Esophagus muscularis mucosa (tissue), 4 donors: ENCODE measurements at regions not wholly inside any gene's neighbourhood (a gene's known extent, or its start where the extent isn't known, plus 50 kb on each side); places are given as distances from the start of the nearest gene placed in this dataset.
A peak's percentile ranks its signal among the peaks of the same experiment; 100 is the strongest.

ENCODE experiments used
- DNase-seq: peaks from one replicate; pipeline ENCODE4 v3.0.0-alpha.2; 2017; ENCODE audit errors: extremely low spot score
- H3K27ac ChIP-seq, 4 donors: fragments of 200-600 bp; sonication (generic); replicated peaks in 1 of 4; 1 replicate in 3 of 4; 2 replicates in 1 of 4; pipeline ENCODE4 v1.5.1; 2016 to 2019; ENCODE audit warnings: mild to moderate bottlenecking in 1 of 4
- H3K27me3 ChIP-seq, 4 donors: fragments of 200-600 bp; sonication (generic); one replicate each; pipeline versions ENCODE4 v1.5.1 to v1.6.0; 2016 to 2019
- H3K36me3 ChIP-seq, 4 donors: fragments of 200-600 bp; sonication (generic); one replicate each; pipeline ENCODE4 v1.5.1; 2016 to 2019
- H3K4me1 ChIP-seq, 4 donors: fragments of 200-600 bp; sonication (generic); one replicate each; pipeline ENCODE4 v1.5.1; 2016 to 2019
- H3K4me3 ChIP-seq, 4 donors: fragments of 200-600 bp; sonication (generic); 1 replicate in 2 of 4; 2 replicates in 2 of 4; pipeline ENCODE4 v1.5.1; 2016 to 2019; ENCODE audit warnings: mild to moderate bottlenecking in 4 of 4, moderate library complexity in 1 of 4
- H3K9me3 ChIP-seq, 4 donors: fragments of 200-600 bp; sonication (generic); 1 replicate in 3 of 4; 2 replicates in 1 of 4; pipeline ENCODE4 v1.5.1; 2016 to 2019
- EP300 ChIP-seq: sonication (generic); formaldehyde crosslinking; IDR thresholded peaks from one replicate; pipeline ENCODE4 v1.6.1; 2017; ENCODE audit warnings: antibody characterized with exemption
- POLR2A ChIP-seq: fragments of 450-650 bp; IDR thresholded peaks from one replicate; pipeline ENCODE4 v1.6.1; 2017; ENCODE audit warnings: antibody characterized with exemption, moderate library complexity, mild to moderate bottlenecking, low read depth
- POLR2AphosphoS5 ChIP-seq, 2 donors: sonication (generic); formaldehyde crosslinking; IDR thresholded peaks; one replicate each; pipeline ENCODE4 v1.6.1; 2017; ENCODE audit warnings: antibody characterized with exemption in 2 of 2
- WGBS: methylation state at CpG from one replicate; pipeline ENCODE4 v1.1.5; 2018; 5-methylcytosine and 5-hydroxymethylcytosine counted together
- intact Hi-C: fragments of 100-400 bp; cut with DNase I; formaldehyde crosslinking; loops from one replicate; pipeline ENCODE4 v1.15.1; 2023
- TF ChIP-seq, protein P1 (sequence below), 3 experiments: fragments of 200-600 bp in 2 of 3; fragments of 450-650 bp in 1 of 3; sonication (generic) in 2 of 3; IDR thresholded peaks; one replicate each; pipeline ENCODE4 v1.5.1; 2017 to 2019; ENCODE audit warnings: antibody characterized with exemption in 3 of 3, mild to moderate bottlenecking in 2 of 3, moderate library complexity in 1 of 3

DNA sequence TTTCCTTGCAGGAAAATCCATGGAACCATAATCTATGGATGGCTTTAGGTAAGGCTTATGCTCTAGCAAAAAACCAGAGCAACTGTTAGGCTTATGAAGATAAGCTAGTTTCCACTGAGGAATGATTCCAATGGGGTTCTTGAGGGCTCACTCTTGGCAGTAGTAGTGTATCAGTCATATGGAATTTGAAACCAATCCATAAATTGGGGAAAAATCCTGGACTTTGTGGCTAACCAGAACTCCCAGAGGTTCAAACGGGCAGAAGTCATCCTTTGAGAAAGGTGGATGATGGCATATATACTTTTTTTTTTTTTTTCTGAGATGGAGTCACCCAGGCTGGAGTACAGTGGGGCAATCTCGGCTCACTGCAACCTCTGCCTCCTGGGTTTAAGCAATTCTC is 54.2 kb upstream of the ATF3 start:
- no peaks in the 10 kb centered on the region for H3K9me3 ChIP-seq
- H3K4me1 ChIP-seq = peaks cover 8 to 16% (median 12%) of the 10 kb centered on the region in 4 donors
- H3K4me3 ChIP-seq = no peak overlapping the region
- no peaks in the 10 kb centered on the region for H3K27me3 ChIP-seq
- TF ChIP-seq POLR2AphosphoS5 (IDR thresholded peaks at IDR 0.05) = no peak
- no peak for TF ChIP-seq EP300
- TF ChIP-seq, protein P1, sequence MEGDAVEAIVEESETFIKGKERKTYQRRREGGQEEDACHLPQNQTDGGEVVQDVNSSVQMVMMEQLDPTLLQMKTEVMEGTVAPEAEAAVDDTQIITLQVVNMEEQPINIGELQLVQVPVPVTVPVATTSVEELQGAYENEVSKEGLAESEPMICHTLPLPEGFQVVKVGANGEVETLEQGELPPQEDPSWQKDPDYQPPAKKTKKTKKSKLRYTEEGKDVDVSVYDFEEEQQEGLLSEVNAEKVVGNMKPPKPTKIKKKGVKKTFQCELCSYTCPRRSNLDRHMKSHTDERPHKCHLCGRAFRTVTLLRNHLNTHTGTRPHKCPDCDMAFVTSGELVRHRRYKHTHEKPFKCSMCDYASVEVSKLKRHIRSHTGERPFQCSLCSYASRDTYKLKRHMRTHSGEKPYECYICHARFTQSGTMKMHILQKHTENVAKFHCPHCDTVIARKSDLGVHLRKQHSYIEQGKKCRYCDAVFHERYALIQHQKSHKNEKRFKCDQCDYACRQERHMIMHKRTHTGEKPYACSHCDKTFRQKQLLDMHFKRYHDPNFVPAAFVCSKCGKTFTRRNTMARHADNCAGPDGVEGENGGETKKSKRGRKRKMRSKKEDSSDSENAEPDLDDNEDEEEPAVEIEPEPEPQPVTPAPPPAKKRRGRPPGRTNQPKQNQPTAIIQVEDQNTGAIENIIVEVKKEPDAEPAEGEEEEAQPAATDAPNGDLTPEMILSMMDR (IDR thresholded peaks at IDR 0.05) = no peak
- no peak for TF ChIP-seq POLR2A
- no peak for DNase-seq
- intact Hi-C loops = no loop called here
- no peaks in the 10 kb centered on the region for H3K36me3 ChIP-seq
- H3K27ac ChIP-seq = no peak overlapping the region
- 83% methylated on average over 2 of the region's 2 CpGs for WGBS

DNA sequence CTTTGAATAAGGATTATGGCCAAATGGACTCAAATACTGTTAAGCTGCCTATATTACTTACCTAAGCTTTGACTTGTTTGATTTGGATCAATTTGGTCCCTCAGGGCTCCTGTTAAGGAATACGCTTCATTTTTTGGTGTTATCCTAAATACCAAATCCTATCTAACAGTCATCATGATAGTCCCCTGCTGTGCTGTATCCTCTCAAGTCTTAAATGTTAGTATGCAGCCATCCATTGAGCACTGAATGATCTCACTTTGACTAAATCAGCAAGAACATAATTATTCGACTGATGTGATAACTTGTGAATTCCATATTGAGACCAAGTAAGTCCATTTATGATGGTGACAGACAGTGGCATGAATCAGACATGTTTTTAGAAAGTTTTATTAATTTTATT is 53.1 kb upstream of the ATF3 start:
- 87% methylated on average over 2 of the region's 2 CpGs for WGBS
- H3K36me3 ChIP-seq = no peaks in the 10 kb centered on the region
- H3K27me3 ChIP-seq = no peaks in the 10 kb centered on the region
- peaks cover 9 to 19% (median 12%) of the 10 kb centered on the region in 4 donors for H3K4me1 ChIP-seq
- H3K4me3 ChIP-seq = no peak overlapping the region
- TF ChIP-seq EP300 = no peak
- no peaks in the 10 kb centered on the region for H3K9me3 ChIP-seq
- no peak overlapping the region for H3K27ac ChIP-seq
- no peak for DNase-seq
- intact Hi-C loops = loop anchor here (5.0 kb wide), 1 partner anchor 73 kb away; no protein-coding TSS in a partner anchor

DNA sequence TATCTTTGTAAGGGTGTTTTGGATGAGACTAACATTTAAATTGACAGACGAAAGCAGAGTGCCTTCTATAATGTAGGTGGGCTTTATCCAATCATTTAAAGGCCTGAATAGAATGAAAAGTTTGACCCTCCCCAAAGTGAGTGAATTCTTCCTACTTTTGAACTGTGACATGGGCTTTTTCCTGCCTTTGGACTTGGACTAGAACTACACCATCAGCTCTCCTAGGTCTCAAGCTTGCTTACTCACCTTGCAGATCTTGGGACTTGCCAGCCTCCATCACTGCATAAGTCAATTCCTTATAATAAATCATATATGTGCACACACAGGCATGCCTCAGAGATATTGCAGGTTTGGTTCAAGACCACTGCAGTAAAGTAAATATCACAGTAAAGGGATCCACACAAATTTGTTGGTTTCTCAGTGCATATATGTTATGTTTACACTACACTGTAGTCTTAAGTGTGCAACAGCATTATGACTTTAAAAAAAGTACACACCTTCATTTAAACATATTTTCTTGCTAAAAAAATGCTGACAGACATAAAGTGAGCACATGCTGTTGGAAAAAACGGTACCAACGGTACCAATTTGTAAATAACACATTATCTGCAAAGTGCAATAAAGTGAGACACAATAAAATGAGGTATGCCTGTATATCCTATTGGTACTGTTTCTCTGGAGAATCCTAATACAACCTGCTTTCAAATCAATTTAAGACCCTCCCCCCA is 51.6 kb upstream of the ATF3 start:
- Histone ChIP-seq H3K9me3 (no peaks in the 10 kb centered on the region), H3K36me3 (no peaks in the 10 kb centered on the region), H3K27me3 (no peaks in the 10 kb centered on the region), H3K4me3 (no peak overlapping the region), H3K27ac (no peak overlapping the region), H3K4me1 (peaks cover 14 to 28% (median 21%) of the 10 kb centered on the region in 4 donors)
- 95% methylated on average over 3 of the region's 3 CpGs for WGBS
- DNase-seq = no peak
- intact Hi-C loops = loop anchor here (5.0 kb wide), 1 partner anchor 75 kb away; no protein-coding TSS in a partner anchor
- no peak for TF ChIP-seq POLR2AphosphoS5 (IDR thresholded peaks at IDR 0.05)
- no peak for TF ChIP-seq EP300

- Histone ChIP-seq H3K4me1 (peaks cover 14 to 30% (median 24%) of the 10 kb centered on the region in 4 donors), H3K27ac (peak overlapping the region; percentile 85 to 96 (median 91)), H3K36me3 (no peaks in the 10 kb centered on the region), H3K4me3 (peak overlapping the region; percentile 75 to 87 (median 78)), H3K9me3 (peaks cover 0 to 4% (median 0%) of the 10 kb centered on the region in 4 donors), H3K27me3 (no peaks in the 10 kb centered on the region)
- intact Hi-C loops = loop anchor here (5.0 kb wide), 1 partner anchor 76 kb away; no protein-coding TSS in a partner anchor
- WGBS = 30% methylated on average over 21 of the region's 47 CpGs
- DNase-seq = no peak
- TF ChIP-seq, protein P1 (IDR thresholded peaks at IDR 0.05) = peak in 1 of 3 experiments; percentile 11
- no peak for TF ChIP-seq POLR2A
Observed at GRCh38 chr1:212557739-212558692, 50.5 kb upstream of the ATF3 start.

GRCh38 chr1:212558693-212559480 is 49.7 kb upstream of the ATF3 start:
- Histone ChIP-seq H3K27me3 (no peaks in the 10 kb centered on the region), H3K9me3 (peaks cover 0 to 4% (median 0%) of the 10 kb centered on the region in 4 donors), H3K27ac (peak overlapping the region; percentile 85 to 96 (median 91)), H3K36me3 (no peaks in the 10 kb centered on the region), H3K4me3 (peak overlapping the region; percentile 75 to 87 (median 78)), H3K4me1 (peaks cover 14 to 30% (median 24%) of the 10 kb centered on the region in 4 donors)
- peak; percentile 97 for DNase-seq
- 6% methylated on average over 24 of the region's 62 CpGs for WGBS
- intact Hi-C loops = loop anchor here (5.0 kb wide), 1 partner anchor 77 kb away; no protein-coding TSS in a partner anchor
- peak; percentile 58 for TF ChIP-seq POLR2A
- peak; percentile 93 to 98 for TF ChIP-seq POLR2AphosphoS5 (IDR thresholded peaks at IDR 0.05)
- TF ChIP-seq, protein P1 (IDR thresholded peaks at IDR 0.05) = no peak
- peak; percentile 94 for TF ChIP-seq EP300
